Chondrocyte (in vitro differentiated cells): ENCODE measurements at regions not wholly inside any gene's neighbourhood (a gene's known extent, or its start where the extent isn't known, plus 50 kb on each side); places are given as distances from the start of the nearest gene placed in this dataset.

ENCODE experiments used
- DNase-seq: peaks from one replicate; pipeline ENCODE4 v3.0.0; 2021; ENCODE audit warnings: mixed read lengths, low spot score
- H3K27ac Mint-ChIP-seq: one replicate; pipeline ENCODE4 v1.8.0; 2021; ENCODE audit warnings: mild to moderate bottlenecking, moderate library complexity, mixed read lengths; ENCODE audit not compliant: unreplicated experiment
- H3K27me3 Mint-ChIP-seq: 2 replicates; pipeline ENCODE4 v1.8.0; 2021; ENCODE audit warnings: low read depth, mixed read lengths
- H3K36me3 Mint-ChIP-seq: 2 replicates; pipeline ENCODE4 v1.8.0; 2021; ENCODE audit warnings: low read depth, mixed read lengths
- H3K4me1 Mint-ChIP-seq: 2 replicates; pipeline ENCODE4 v1.8.0; 2021; ENCODE audit warnings: low read depth, mild to moderate bottlenecking, mixed read lengths
- H3K4me3 Mint-ChIP-seq: one replicate; pipeline ENCODE4 v1.8.0; 2021; ENCODE audit warnings: mild to moderate bottlenecking, moderate library complexity, mixed read lengths; ENCODE audit not compliant: unreplicated experiment
- H3K9me3 Mint-ChIP-seq: 2 replicates; pipeline ENCODE4 v1.8.0; 2021; ENCODE audit warnings: low read depth, mixed read lengths
- TF ChIP-seq, protein P1 (sequence below): fragments of 200-600 bp; sonication (generic); IDR thresholded peaks from 2 replicates; pipeline ENCODE4 v1.5.0; 2021; ENCODE audit warnings: antibody characterized with exemption, mild to moderate bottlenecking, moderate library complexity

DNA sequence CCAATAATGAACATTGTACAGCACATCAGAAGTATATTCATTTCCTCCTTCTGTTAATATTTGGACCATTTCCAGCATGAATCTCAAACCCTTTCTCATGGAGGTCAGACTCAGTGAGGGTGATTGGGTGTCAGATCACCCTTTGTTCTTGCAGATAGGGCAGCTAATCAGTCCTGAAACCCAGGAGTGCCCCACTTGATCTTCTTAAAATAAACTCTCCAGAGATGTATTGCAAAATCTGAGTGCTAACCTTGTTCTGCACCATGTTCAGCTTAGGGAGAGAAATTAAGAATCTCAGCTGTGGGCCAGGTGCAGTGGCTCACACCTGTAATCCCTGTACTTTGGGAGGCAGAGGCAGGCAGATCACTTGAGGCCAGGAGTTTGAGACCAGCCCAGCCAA lies 869.4 kb downstream of the TYW1 start:
- no peak for DNase-seq
- Mint-ChIP-seq H3K27ac (no peak overlapping the region), H3K36me3 (peaks cover 6% of the 10 kb centered on the region), H3K9me3 (peaks cover 37% of the 10 kb centered on the region), H3K27me3 (peaks cover 3% of the 10 kb centered on the region), H3K4me1 (no peaks in the 10 kb centered on the region), H3K4me3 (no peak overlapping the region)
- TF ChIP-seq, protein P1, sequence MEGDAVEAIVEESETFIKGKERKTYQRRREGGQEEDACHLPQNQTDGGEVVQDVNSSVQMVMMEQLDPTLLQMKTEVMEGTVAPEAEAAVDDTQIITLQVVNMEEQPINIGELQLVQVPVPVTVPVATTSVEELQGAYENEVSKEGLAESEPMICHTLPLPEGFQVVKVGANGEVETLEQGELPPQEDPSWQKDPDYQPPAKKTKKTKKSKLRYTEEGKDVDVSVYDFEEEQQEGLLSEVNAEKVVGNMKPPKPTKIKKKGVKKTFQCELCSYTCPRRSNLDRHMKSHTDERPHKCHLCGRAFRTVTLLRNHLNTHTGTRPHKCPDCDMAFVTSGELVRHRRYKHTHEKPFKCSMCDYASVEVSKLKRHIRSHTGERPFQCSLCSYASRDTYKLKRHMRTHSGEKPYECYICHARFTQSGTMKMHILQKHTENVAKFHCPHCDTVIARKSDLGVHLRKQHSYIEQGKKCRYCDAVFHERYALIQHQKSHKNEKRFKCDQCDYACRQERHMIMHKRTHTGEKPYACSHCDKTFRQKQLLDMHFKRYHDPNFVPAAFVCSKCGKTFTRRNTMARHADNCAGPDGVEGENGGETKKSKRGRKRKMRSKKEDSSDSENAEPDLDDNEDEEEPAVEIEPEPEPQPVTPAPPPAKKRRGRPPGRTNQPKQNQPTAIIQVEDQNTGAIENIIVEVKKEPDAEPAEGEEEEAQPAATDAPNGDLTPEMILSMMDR, result no peak

DNA sequence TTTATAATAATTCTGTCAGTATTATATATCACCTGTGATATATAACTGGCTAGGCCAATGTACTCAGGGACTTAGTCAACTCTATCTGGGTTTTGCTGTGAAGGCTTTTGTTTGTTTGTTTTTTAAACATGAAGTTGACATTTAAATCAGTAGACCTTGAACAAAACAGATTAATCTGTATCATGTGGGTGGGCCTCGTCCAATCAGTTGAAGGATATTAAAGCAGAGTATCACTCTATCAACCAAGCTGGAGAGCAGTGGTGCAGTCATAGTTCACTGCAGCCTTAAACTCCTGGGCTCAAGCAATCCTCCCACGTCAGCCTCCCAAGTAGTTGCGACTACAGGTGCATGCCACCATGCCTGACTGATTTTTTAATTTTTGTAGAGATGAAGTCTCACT lies 870.2 kb downstream of the TYW1 start:
- TF ChIP-seq, protein P1, result no peak
- Mint-ChIP-seq H3K27ac (no peak overlapping the region), H3K4me3 (no peak overlapping the region), H3K36me3 (peaks cover 3% of the 10 kb centered on the region), H3K4me1 (no peaks in the 10 kb centered on the region), H3K9me3 (peaks cover 32% of the 10 kb centered on the region), H3K27me3 (peaks cover 3% of the 10 kb centered on the region)
- no peak for DNase-seq

DNA sequence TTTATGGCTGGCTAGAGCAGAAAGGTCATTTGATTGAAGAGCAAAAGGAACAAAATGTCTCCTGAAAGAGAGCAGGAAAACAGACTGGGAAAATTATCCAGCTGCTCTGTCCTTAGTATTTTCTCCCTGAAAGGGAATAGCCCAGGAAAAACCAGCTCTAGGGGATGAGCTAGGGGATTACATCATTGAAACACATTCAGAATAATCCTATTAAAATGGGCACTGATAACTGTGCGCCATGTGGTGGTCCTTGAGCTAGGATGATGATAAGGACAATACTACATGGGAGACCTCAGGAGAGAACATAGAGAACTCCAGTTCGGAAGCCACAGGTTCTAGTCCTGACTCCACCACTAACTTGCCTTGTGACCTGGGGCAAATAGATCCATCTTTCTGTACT lies 873.8 kb downstream of the TYW1 start:
- DNase-seq, result no peak
- Mint-ChIP-seq H3K27ac (no peak overlapping the region), H3K27me3 (peaks cover 4% of the 10 kb centered on the region), H3K9me3 (peaks cover 16% of the 10 kb centered on the region), H3K4me3 (no peak overlapping the region), H3K36me3 (no peaks in the 10 kb centered on the region), H3K4me1 (no peaks in the 10 kb centered on the region)
- TF ChIP-seq, protein P1, result no peak

DNA sequence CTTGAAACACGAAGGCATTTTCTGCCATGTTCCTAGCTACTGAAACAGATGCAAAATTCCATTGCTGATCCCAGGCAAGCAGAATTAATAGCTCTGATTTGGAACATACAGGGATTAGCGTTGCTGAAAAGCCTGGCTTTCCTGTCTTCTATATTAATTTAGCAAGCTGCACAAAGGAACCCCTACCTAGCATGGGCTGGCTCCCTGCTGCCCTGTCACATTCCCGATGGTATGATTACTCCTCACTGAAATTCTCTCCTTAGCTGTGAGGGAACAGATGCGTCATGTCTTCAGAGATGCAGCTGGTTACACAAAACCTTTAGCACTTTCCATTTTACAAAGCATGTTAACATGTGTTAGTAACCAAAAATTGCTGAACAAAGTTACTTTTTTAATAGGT lies 878.9 kb downstream of the TYW1 start:
- DNase-seq, result no peak
- Mint-ChIP-seq H3K27ac (no peak overlapping the region), H3K4me3 (no peak overlapping the region)

DNA sequence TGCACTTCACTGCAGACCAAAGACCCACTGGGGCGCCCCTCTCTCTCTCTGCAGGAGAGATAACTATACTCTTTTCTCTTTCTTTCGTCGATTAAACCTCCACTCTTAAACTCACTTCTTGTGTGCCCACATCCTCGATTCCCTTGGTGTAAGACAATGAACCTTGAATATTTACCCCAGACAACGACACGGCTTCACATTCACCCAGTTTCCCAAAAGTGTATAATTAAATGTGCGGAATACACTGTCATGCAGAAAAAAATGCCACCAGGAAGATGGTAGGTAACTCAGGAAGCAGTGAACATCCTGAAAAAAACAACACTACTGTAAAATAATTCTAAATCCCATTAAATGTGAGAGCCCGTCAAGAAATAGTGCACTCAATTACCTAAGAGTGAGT lies 882.2 kb downstream of the TYW1 start:
- no peaks in the 10 kb centered on the region for H3K4me1 Mint-ChIP-seq
- H3K27ac Mint-ChIP-seq, result no peak overlapping the region
- H3K36me3 Mint-ChIP-seq, result no peaks in the 10 kb centered on the region
- H3K27me3 Mint-ChIP-seq, result peaks cover 19% of the 10 kb centered on the region
- DNase-seq, result no peak
- TF ChIP-seq, protein P1, result no peak
- H3K9me3 Mint-ChIP-seq, result peaks cover 6% of the 10 kb centered on the region
- no peak overlapping the region for H3K4me3 Mint-ChIP-seq

More for the DNA sequence above, 878.9 kb downstream of the TYW1 start:
- peaks cover 9% of the 10 kb centered on the region for H3K9me3 Mint-ChIP-seq
- TF ChIP-seq, protein P1, result no peak
- H3K36me3 Mint-ChIP-seq, result no peaks in the 10 kb centered on the region
- peaks cover 7% of the 10 kb centered on the region for H3K27me3 Mint-ChIP-seq
- no peaks in the 10 kb centered on the region for H3K4me1 Mint-ChIP-seq
